ENCODE measurements at regions not wholly inside any gene's neighbourhood (a gene's known extent, or its start where the extent isn't known, plus 50 kb on each side); places are given as distances from the start of the nearest gene placed in this dataset.

GRCh38 chr14:94682736-94683135 lies 70.5 kb downstream of the SERPINA3 start:
- Histone ChIP-seq H3K4me3 (ENCODE audit: low read length) (no peak overlapping the region), H3K27me3 (ENCODE audit: insufficient read depth, low read length) (no peaks in the 10 kb centered on the region), H3K4me1 (ENCODE audit: insufficient read depth, low read length) (no peaks in the 10 kb centered on the region), H3K36me3 (ENCODE audit: insufficient read depth, low read length) (no peaks in the 10 kb centered on the region), H3K9ac (ENCODE audit: low read depth, low read length) (no peak overlapping the region), H3K27ac (ENCODE audit: low read depth, low read length) (no peak overlapping the region), H3K9me3 (ENCODE audit: insufficient read depth, low read depth, low read length) (no peaks in the 10 kb centered on the region)
- WGBS = 91% methylated on average over 5 of the region's 5 CpGs

GRCh38 chr14:94682061-94682516 lies 69.9 kb downstream of the SERPINA3 start:
- H3K9ac ChIP-seq (ENCODE audit: low read depth, low read length) = no peak overlapping the region
- 57% methylated on average over 14 of the region's 14 CpGs for WGBS
- H3K9me3 ChIP-seq (ENCODE audit: insufficient read depth, low read depth, low read length) = no peaks in the 10 kb centered on the region
- no peak overlapping the region for H3K27ac ChIP-seq (ENCODE audit: low read depth, low read length)
- H3K4me3 ChIP-seq (ENCODE audit: low read length) = no peak overlapping the region
- H3K36me3 ChIP-seq (ENCODE audit: insufficient read depth, low read length) = no peaks in the 10 kb centered on the region
- H3K4me1 ChIP-seq (ENCODE audit: insufficient read depth, low read length) = no peaks in the 10 kb centered on the region
- H3K27me3 ChIP-seq (ENCODE audit: insufficient read depth, low read length) = no peaks in the 10 kb centered on the region

DNA sequence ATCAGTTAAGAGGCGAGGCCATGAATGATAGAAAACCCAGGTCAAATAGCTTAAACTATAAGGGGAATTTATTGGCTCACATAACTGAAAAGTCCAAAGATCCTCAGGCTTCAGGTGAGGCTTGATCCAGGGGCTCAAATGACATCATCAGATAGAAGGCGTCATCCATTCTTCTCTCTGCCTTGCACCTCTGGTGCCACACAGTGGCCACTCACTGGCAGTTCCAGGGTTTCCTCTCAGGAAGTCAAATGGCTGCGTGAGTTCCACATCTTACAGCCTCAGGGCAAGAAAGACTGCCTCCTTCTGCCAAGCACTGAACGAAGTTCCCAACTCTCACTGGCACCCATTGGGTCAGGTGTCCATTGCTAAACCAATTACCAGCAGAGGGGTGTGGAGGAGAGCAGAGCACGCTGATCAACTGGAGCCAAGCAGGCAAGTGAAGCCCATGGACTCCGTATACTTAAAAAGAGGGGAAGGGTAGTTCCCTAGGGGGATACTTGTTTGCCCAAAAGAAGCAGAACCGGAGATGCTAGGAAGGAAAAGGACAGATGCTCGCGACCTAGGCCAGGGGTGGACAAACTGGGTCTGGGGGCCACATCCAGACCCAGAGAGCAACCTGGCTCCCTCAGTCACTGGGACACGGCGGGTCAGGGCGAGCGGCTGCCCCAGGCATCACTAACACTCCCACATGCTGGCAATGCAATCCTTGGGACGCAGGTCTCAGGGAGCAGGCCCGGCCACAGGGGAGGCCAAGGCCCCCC lies 69.3 kb downstream of the SERPINA3 start:
- no peaks in the 10 kb centered on the region for H3K9me3 ChIP-seq (ENCODE audit: insufficient read depth, low read depth, low read length)
- H3K27ac ChIP-seq (ENCODE audit: low read depth, low read length) = no peak overlapping the region
- WGBS = 82% methylated on average over 15 of the region's 15 CpGs
- H3K4me3 ChIP-seq (ENCODE audit: low read length) = no peak overlapping the region
- H3K36me3 ChIP-seq (ENCODE audit: insufficient read depth, low read length) = no peaks in the 10 kb centered on the region
- no peaks in the 10 kb centered on the region for H3K4me1 ChIP-seq (ENCODE audit: insufficient read depth, low read length)
- no peak overlapping the region for H3K9ac ChIP-seq (ENCODE audit: low read depth, low read length)
- no peaks in the 10 kb centered on the region for H3K27me3 ChIP-seq (ENCODE audit: insufficient read depth, low read length)

GRCh38 chr14:94680862-94681288 lies 68.7 kb downstream of the SERPINA3 start:
- Histone ChIP-seq H3K27me3 (ENCODE audit: insufficient read depth, low read length) (no peaks in the 10 kb centered on the region), H3K9me3 (ENCODE audit: insufficient read depth, low read depth, low read length) (no peaks in the 10 kb centered on the region), H3K36me3 (ENCODE audit: insufficient read depth, low read length) (no peaks in the 10 kb centered on the region), H3K27ac (ENCODE audit: low read depth, low read length) (no peak overlapping the region), H3K9ac (ENCODE audit: low read depth, low read length) (no peak overlapping the region), H3K4me3 (ENCODE audit: low read length) (no peak overlapping the region), H3K4me1 (ENCODE audit: insufficient read depth, low read length) (no peaks in the 10 kb centered on the region)
- 97% methylated on average over 6 of the region's 6 CpGs for WGBS

DNA sequence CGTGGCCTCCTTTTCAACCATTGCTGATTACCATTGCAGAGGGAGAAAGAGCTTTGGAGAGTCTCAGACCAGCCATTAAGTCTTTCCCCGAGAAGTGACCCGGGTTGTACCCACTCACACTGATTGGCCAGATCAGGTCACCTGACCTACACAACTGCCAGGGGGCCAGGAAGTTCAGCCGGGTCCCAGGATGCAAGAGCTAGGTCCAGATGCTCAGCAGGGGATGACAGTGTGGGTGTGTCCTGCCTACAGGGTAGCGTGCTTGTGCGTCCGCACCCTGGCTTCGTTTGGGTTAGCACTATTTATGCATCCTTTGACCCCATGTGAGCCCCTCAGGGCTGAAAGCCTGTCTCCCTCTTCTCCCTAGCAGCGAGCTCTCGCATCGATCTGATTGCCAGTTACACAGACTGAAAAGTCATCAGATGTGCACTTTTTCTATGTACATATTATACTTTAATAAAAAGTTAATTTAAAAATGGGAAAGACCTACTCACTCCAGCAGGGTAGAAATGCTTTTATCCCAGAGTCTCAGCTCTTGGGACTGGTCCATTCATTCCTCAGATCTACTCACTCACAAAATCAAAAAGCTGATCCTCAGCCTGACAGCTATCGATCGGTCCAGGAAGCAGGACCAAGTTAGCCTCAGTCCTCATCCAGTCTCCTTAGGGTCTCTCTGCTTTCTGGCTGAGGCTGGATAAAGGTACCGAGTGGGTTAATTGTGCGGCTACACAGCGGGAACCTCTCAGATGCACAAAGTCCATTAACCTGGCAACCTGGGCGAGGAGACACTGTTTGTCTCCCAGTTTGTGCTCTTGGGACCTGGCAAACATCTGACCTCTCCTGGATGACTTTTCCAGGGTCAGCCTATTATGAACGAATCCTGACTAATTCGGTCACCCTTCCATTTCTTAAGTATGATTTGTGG lies 68.0 kb downstream of the SERPINA3 start:
- Histone ChIP-seq H3K4me3 (ENCODE audit: low read length) (no peak overlapping the region), H3K4me1 (ENCODE audit: insufficient read depth, low read length) (no peaks in the 10 kb centered on the region), H3K9me3 (ENCODE audit: insufficient read depth, low read depth, low read length) (no peaks in the 10 kb centered on the region), H3K27ac (ENCODE audit: low read depth, low read length) (no peak overlapping the region), H3K36me3 (ENCODE audit: insufficient read depth, low read length) (no peaks in the 10 kb centered on the region), H3K9ac (ENCODE audit: low read depth, low read length) (no peak overlapping the region), H3K27me3 (ENCODE audit: insufficient read depth, low read length) (no peaks in the 10 kb centered on the region)
- WGBS = 92% methylated on average over 19 of the region's 19 CpGs

DNA sequence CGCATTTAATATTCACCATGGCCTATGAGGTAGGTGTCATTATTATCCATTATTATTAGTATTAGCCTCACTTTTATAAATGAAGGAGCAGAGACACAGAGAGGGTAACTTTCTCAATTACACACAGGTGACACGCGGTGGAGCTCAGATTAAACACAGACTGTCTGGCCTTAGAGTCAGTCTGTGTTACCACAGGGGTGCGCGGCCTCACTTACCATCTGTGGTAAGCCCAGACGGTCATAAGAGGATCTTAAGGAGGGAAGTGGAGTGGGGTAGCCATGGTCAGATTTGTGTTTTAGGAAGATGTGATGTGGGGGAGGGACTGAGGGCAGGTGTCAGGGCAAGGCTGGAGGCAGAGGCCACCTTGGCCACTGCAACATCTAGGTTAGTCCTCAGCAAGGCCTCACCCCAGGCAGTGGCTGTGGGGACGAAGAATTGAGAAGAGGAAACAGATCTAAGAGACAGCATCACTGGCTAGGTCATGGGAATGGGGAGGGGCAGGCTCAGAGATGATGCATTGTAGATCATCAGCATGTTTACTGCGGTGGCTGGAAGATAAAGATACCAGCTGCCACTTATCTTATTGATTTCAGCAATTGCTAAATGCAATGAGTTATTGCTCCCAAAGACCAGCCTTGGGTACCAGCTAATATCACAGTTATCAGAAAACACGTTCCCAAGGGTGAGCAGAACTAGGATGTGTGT lies 67.1 kb downstream of the SERPINA3 start:
- Histone ChIP-seq H3K27me3 (ENCODE audit: insufficient read depth, low read length) (no peaks in the 10 kb centered on the region), H3K36me3 (ENCODE audit: insufficient read depth, low read length) (no peaks in the 10 kb centered on the region), H3K4me3 (ENCODE audit: low read length) (no peak overlapping the region), H3K27ac (ENCODE audit: low read depth, low read length) (no peak overlapping the region), H3K9me3 (ENCODE audit: insufficient read depth, low read depth, low read length) (no peaks in the 10 kb centered on the region), H3K4me1 (ENCODE audit: insufficient read depth, low read length) (no peaks in the 10 kb centered on the region), H3K9ac (ENCODE audit: low read depth, low read length) (no peak overlapping the region)
- 95% methylated on average over 8 of the region's 9 CpGs for WGBS

- H3K4me3 ChIP-seq (ENCODE audit: low read length) = no peak overlapping the region
- H3K9me3 ChIP-seq (ENCODE audit: insufficient read depth, low read depth, low read length) = no peaks in the 10 kb centered on the region
- H3K27me3 ChIP-seq (ENCODE audit: insufficient read depth, low read length) = no peaks in the 10 kb centered on the region
- 86% methylated on average over 6 of the region's 6 CpGs for WGBS
- H3K4me1 ChIP-seq (ENCODE audit: insufficient read depth, low read length) = no peaks in the 10 kb centered on the region
- no peak overlapping the region for H3K27ac ChIP-seq (ENCODE audit: low read depth, low read length)
- no peaks in the 10 kb centered on the region for H3K36me3 ChIP-seq (ENCODE audit: insufficient read depth, low read length)
- no peak overlapping the region for H3K9ac ChIP-seq (ENCODE audit: low read depth, low read length)
These were observed 65.6 kb downstream of the SERPINA3 start for GRCh38 chr14:94677747-94678146.

DNA sequence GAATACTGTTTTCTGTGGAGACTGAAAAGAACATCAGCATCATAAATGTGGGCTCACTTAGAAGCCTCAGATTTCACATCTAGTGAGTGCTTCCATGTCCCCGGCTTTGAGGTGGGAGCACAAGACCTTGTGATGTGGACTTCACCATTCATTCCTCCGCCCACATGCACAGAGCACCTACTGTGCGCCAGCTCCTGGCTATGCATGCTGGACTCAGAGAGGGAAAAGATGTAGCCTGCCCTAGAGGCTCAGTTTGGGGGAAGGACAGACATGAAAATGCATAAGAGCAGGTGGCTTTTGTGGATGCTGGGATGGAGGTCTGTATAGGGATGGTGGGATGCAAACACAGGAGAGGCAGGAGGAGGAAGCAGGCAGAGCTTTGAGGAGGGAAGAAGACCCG lies 65.0 kb downstream of the SERPINA3 start:
- no peaks in the 10 kb centered on the region for H3K4me1 ChIP-seq (ENCODE audit: insufficient read depth, low read length)
- 94% methylated on average over 4 of the region's 4 CpGs for WGBS

DNA sequence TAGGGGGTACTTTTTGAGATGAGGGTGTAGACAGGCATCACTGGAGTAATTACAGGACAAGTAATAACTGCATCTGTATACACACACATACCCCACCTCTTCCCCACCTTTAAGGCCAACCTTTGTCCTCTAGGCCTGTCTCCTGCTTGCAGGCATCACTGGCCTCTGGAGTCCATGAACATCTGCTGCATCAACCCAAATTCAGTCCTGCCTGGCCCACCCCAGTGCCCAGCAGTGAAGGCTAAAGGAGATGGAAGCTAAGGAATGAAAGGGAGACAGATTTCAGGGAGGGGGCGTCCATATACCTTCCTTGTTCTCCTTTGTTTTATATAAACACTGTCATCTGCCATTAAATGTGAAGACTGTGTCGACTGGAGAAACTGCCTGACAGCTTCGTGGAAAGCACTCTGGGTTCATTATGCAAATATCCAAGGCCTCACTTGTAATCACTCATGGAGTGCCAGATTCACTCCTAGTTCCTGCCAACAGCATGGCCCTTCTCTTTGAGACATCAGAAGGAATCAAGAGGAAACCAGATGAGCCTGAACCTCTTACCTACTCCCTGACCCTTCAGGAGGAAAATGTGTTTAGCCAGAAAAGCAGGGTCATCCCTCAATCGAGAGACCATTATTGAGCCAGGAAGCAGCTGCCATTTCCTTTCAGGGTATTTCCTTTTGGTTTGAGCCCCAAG lies 64.4 kb downstream of the SERPINA3 start:
- no peaks in the 10 kb centered on the region for H3K36me3 ChIP-seq (ENCODE audit: insufficient read depth, low read length)
- H3K4me3 ChIP-seq (ENCODE audit: low read length) = no peak overlapping the region
- H3K27me3 ChIP-seq (ENCODE audit: insufficient read depth, low read length) = no peaks in the 10 kb centered on the region
- no peak overlapping the region for H3K27ac ChIP-seq (ENCODE audit: low read depth, low read length)
- 81% methylated on average over 4 of the region's 4 CpGs for WGBS
- no peaks in the 10 kb centered on the region for H3K4me1 ChIP-seq (ENCODE audit: insufficient read depth, low read length)
- no peak overlapping the region for H3K9ac ChIP-seq (ENCODE audit: low read depth, low read length)
- H3K9me3 ChIP-seq (ENCODE audit: insufficient read depth, low read depth, low read length) = no peaks in the 10 kb centered on the region

More for the DNA sequence above, 65.0 kb downstream of the SERPINA3 start:
- H3K27me3 ChIP-seq (ENCODE audit: insufficient read depth, low read length) = no peaks in the 10 kb centered on the region
- H3K36me3 ChIP-seq (ENCODE audit: insufficient read depth, low read length) = no peaks in the 10 kb centered on the region
- no peak overlapping the region for H3K9ac ChIP-seq (ENCODE audit: low read depth, low read length)
- H3K27ac ChIP-seq (ENCODE audit: low read depth, low read length) = no peak overlapping the region
- no peak overlapping the region for H3K4me3 ChIP-seq (ENCODE audit: low read length)
- no peaks in the 10 kb centered on the region for H3K9me3 ChIP-seq (ENCODE audit: insufficient read depth, low read depth, low read length)

DNA sequence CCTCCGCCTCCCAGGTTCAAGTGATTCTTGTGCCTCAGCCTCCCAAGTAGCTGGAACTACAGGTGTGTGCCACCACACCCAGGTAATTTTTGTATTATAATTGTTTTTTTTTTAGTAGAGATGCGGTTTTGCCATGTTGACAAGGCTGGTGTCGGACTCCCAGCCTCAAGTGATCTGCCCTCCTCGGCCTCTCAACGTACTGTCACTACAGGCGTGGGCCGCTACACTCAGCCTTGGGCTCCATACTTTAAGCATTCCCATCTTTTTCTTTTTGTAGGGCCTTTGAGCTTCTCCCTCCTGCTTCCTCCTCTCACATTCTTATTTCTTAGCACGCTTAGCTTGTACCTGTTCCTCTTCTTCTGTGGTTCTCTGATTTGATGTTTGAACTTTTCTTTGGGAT lies 62.8 kb downstream of the SERPINA3 start:
- no peaks in the 10 kb centered on the region for H3K9me3 ChIP-seq (ENCODE audit: insufficient read depth, low read depth, low read length)
- H3K4me1 ChIP-seq (ENCODE audit: insufficient read depth, low read length) = no peaks in the 10 kb centered on the region
- 98% methylated on average over 8 of the region's 8 CpGs for WGBS
- H3K4me3 ChIP-seq (ENCODE audit: low read length) = no peak overlapping the region
- H3K27ac ChIP-seq (ENCODE audit: low read depth, low read length) = no peak overlapping the region
- H3K9ac ChIP-seq (ENCODE audit: low read depth, low read length) = no peak overlapping the region
- H3K27me3 ChIP-seq (ENCODE audit: insufficient read depth, low read length) = no peaks in the 10 kb centered on the region
- H3K36me3 ChIP-seq (ENCODE audit: insufficient read depth, low read length) = no peaks in the 10 kb centered on the region
